Left colon (tissue), 2 donors: ENCODE measurements at regions not wholly inside any gene's neighbourhood (a gene's known extent, or its start where the extent isn't known, plus 50 kb on each side); places are given as distances from the start of the nearest gene placed in this dataset.
A peak's percentile ranks its signal among the peaks of the same experiment; 100 is the strongest.

Experiments used
- ATAC-seq: fragments of 200-7000 bp; cut with Tn5 transposase; one replicate; pipeline ENCODE4 v1.9.1; 2020; ENCODE audit warnings: mild to moderate bottlenecking, moderate library complexity
- DNase-seq, 2 donors: peaks; one replicate each; pipeline ENCODE4 v3.0.0-alpha.2; 2020
- intact Hi-C, 2 donors: fragments of 100-400 bp; cut with DNase I in 1 of 2; cut with micrococcal nuclease in 1 of 2; formaldehyde crosslinking; loops; one replicate each; pipeline versions ENCODE4 v1.11.2 to v1.14.0; 2022; cut with DNase I, micrococcal nuclease
- donor health status: DM: no; HTN: no; CAD: no.
- donor health status: DM: yes; HTN: yes; CAD: no.

- ATAC-seq = peak; percentile 95
- intact Hi-C loops = no loop called here
- DNase-seq = no peak
Measured at GRCh38 chr12:65593239-65593701, 231.0 kb upstream of the HMGA2 start.

GRCh38 chr12:65594409-65594808, 229.9 kb upstream of the HMGA2 start:
- DNase-seq (no peak), ATAC-seq (no peak)
- intact Hi-C loops = no loop called here

GRCh38 chr12:65595016-65595560, 229.2 kb upstream of the HMGA2 start:
- DNase-seq (no peak), ATAC-seq (no peak)
- intact Hi-C loops = no loop called here

GRCh38 chr12:65596514-65597091, 227.7 kb upstream of the HMGA2 start:
- ATAC-seq (peak; percentile 35), DNase-seq (no peak)
- intact Hi-C loops = no loop called here

- no peak for DNase-seq
- intact Hi-C loops = no loop called here
Measured at GRCh38 chr12:65597527-65597926, 226.8 kb upstream of the HMGA2 start.

GRCh38 chr12:65598688-65599087, 225.6 kb upstream of the HMGA2 start:
- DNase-seq = no peak
- no peak for ATAC-seq
- intact Hi-C loops = no loop called here

More at GRCh38 chr12:65597527-65597926, 226.8 kb upstream of the HMGA2 start:
- ATAC-seq = peak; percentile 55

- ATAC-seq (no peak), DNase-seq (no peak)
- intact Hi-C loops = loop anchor here in 1 of 2 donors (10.0 kb wide), 1 partner anchor 393 kb away; no protein-coding TSS in a partner anchor
Measured at GRCh38 chr12:65602253-65602609, 222.1 kb upstream of the HMGA2 start.

- ATAC-seq (peak; percentile 83), DNase-seq (peak; percentile 78 to 83)
- intact Hi-C loops = loop anchor here in 1 of 2 donors (10.0 kb wide), 1 partner anchor 392 kb away; no protein-coding TSS in a partner anchor
Measured at GRCh38 chr12:65602610-65603295, 221.5 kb upstream of the HMGA2 start.

- ATAC-seq (peak; percentile 35), DNase-seq (peak in 1 of 2 donors; percentile 28)
- intact Hi-C loops = loop anchor here in 1 of 2 donors (10.0 kb wide), 1 partner anchor 391 kb away; no protein-coding TSS in a partner anchor
Measured at GRCh38 chr12:65603438-65604351, 220.6 kb upstream of the HMGA2 start.

GRCh38 chr12:65605019-65605418, 219.3 kb upstream of the HMGA2 start:
- DNase-seq (no peak), ATAC-seq (no peak)
- intact Hi-C loops = loop anchor here in 1 of 2 donors (10.0 kb wide), 1 partner anchor 390 kb away; no protein-coding TSS in a partner anchor

GRCh38 chr12:65606008-65606766, 218.1 kb upstream of the HMGA2 start:
- peak; percentile 68 for ATAC-seq
- DNase-seq = no peak
- intact Hi-C loops = loop anchor here in 1 of 2 donors (10.0 kb wide), 1 partner anchor 389 kb away; no protein-coding TSS in a partner anchor

GRCh38 chr12:65607401-65607841, 216.9 kb upstream of the HMGA2 start:
- ATAC-seq (no peak), DNase-seq (no peak)
- intact Hi-C loops = loop anchor here in 1 of 2 donors (10.0 kb wide), 1 partner anchor 387 kb away; no protein-coding TSS in a partner anchor

GRCh38 chr12:65608319-65608916, 215.9 kb upstream of the HMGA2 start:
- intact Hi-C loops = loop anchor here in 1 of 2 donors (10.0 kb wide), 1 partner anchor 386 kb away; no protein-coding TSS in a partner anchor
- DNase-seq (no peak), ATAC-seq (no peak)

GRCh38 chr12:65609359-65609771, 214.9 kb upstream of the HMGA2 start:
- ATAC-seq (no peak), DNase-seq (no peak)
- intact Hi-C loops = loop anchor here in 1 of 2 donors (10.0 kb wide), 1 partner anchor 385 kb away; no protein-coding TSS in a partner anchor

- no peak for ATAC-seq
- intact Hi-C loops = no loop called here
- no peak for DNase-seq
Measured at GRCh38 chr12:65611396-65611795, 212.9 kb upstream of the HMGA2 start.

- peak in 1 of 2 donors; percentile 23 for DNase-seq
- peak; percentile 71 for ATAC-seq
- intact Hi-C loops = no loop called here
Measured at GRCh38 chr12:65612440-65612839, 211.8 kb upstream of the HMGA2 start.

- DNase-seq (no peak), ATAC-seq (peak; percentile 27)
- intact Hi-C loops = no loop called here
Measured at GRCh38 chr12:65613692-65614091, 210.6 kb upstream of the HMGA2 start.
